Esophagus squamous epithelium (tissue), 5 donors: ENCODE measurements at regions not wholly inside any gene's neighbourhood (a gene's known extent, or its start where the extent isn't known, plus 50 kb on each side); places are given as distances from the start of the nearest gene placed in this dataset.

Experiments used
- DNase-seq: peaks from one replicate; lab custom pipeline; 2025; lab: John Stamatoyannopoulos, UW
- H3K27ac ChIP-seq, 4 donors: fragments of 200-600 bp; sonication (generic); one replicate each; pipeline ENCODE4 v1.5.1; 2016 to 2019; ENCODE audit warnings: mild to moderate bottlenecking in 1 of 4
- H3K27me3 ChIP-seq, 4 donors: fragments of 200-600 bp; sonication (generic); 1 replicate in 3 of 4; 2 replicates in 1 of 4; pipeline versions ENCODE4 v1.5.1 to v1.6.0; 2017 to 2021; ENCODE audit warnings: antibody characterized with exemption in 1 of 4
- H3K36me3 ChIP-seq, 3 donors: fragments of 200-600 bp; sonication (generic); one replicate each; pipeline ENCODE4 v1.5.1; 2016 to 2019
- H3K4me1 ChIP-seq, 3 donors: fragments of 200-600 bp; sonication (generic); one replicate each; pipeline ENCODE4 v1.5.1; 2017 to 2019
- H3K4me3 ChIP-seq, 4 donors: fragments of 200-600 bp; sonication (generic); 1 replicate in 3 of 4; 2 replicates in 1 of 4; pipeline ENCODE4 v1.5.1; 2016 to 2019; ENCODE audit warnings: mild to moderate bottlenecking in 2 of 4, moderate library complexity in 1 of 4
- H3K9me3 ChIP-seq, 3 donors: fragments of 200-600 bp; sonication (generic); one replicate each; pipeline ENCODE4 v1.5.1; 2016 to 2019
- POLR2A ChIP-seq, 4 donors: fragments of 450-650 bp; IDR thresholded peaks; one replicate each; pipeline ENCODE4 v1.6.1; 2017; ENCODE audit warnings: antibody characterized with exemption in 4 of 4, mild to moderate bottlenecking in 4 of 4, moderate library complexity in 3 of 4
- WGBS, 2 donors: methylation state at CpG; one replicate each; pipeline ENCODE4 v1.1.5; 2018; 5-methylcytosine and 5-hydroxymethylcytosine counted together
- intact Hi-C: fragments of 100-400 bp; cut with DNase I; formaldehyde crosslinking; loops from one replicate; pipeline ENCODE4 v1.15.0; 2022
- TF ChIP-seq, protein P1 (sequence below), 6 experiments: fragments of 450-650 bp in 4 of 6; fragments of 200-600 bp in 2 of 6; sonication (generic) in 2 of 6; IDR thresholded peaks; one replicate each; pipeline ENCODE4 v1.5.1; 2016 to 2019; ENCODE audit warnings: antibody characterized with exemption in 6 of 6, mild to moderate bottlenecking in 4 of 6, moderate library complexity in 4 of 6
- donor health status: DM: yes; HTN: yes; CAD: no.

- Histone ChIP-seq H3K27me3 (no peaks in the 10 kb centered on the region), H3K36me3 (no peaks in the 10 kb centered on the region), H3K9me3 (peaks cover 0 to 7% (median 2%) of the 10 kb centered on the region in 3 donors), H3K27ac (no peak overlapping the region), H3K4me3 (no peak overlapping the region), H3K4me1 (no peaks in the 10 kb centered on the region)
- DNase-seq = no peak
- WGBS, 2 donors = 63 to 67% methylated on average over 5 of the region's 5 CpGs
- no peak for TF ChIP-seq POLR2A (IDR thresholded peaks at IDR 0.05)
- TF ChIP-seq, protein P1, sequence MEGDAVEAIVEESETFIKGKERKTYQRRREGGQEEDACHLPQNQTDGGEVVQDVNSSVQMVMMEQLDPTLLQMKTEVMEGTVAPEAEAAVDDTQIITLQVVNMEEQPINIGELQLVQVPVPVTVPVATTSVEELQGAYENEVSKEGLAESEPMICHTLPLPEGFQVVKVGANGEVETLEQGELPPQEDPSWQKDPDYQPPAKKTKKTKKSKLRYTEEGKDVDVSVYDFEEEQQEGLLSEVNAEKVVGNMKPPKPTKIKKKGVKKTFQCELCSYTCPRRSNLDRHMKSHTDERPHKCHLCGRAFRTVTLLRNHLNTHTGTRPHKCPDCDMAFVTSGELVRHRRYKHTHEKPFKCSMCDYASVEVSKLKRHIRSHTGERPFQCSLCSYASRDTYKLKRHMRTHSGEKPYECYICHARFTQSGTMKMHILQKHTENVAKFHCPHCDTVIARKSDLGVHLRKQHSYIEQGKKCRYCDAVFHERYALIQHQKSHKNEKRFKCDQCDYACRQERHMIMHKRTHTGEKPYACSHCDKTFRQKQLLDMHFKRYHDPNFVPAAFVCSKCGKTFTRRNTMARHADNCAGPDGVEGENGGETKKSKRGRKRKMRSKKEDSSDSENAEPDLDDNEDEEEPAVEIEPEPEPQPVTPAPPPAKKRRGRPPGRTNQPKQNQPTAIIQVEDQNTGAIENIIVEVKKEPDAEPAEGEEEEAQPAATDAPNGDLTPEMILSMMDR (IDR thresholded peaks at IDR 0.05) = no peak
- intact Hi-C loops = no loop called here
These were observed 221.1 kb upstream of the KAZN start for GRCh38 chr1:14377386-14377785.

DNA sequence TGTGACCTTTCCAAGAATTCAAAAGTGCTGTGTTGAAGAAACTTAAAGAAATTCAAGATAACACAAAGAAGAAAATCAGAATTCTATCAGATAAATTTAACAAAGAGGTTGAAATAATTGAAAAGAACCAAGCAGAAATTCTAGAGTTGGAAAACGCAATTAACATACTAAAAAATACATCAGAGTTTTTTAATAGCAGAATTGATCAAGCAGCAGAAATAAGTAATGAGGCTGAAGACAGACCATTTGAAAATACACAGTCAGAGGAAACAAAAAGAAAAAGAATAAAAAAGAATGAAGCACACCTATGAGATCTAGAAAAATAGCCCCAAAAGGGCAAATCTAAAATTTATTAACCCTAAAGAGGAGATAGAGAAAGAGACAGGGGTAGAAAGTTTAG lies 218.1 kb upstream of the KAZN start:
- intact Hi-C loops = no loop called here
- H3K9me3 ChIP-seq = peaks cover 0 to 7% (median 2%) of the 10 kb centered on the region in 3 donors
- WGBS, 2 donors = 73 to 82% methylated on average over 1 of the region's 1 CpG

DNA sequence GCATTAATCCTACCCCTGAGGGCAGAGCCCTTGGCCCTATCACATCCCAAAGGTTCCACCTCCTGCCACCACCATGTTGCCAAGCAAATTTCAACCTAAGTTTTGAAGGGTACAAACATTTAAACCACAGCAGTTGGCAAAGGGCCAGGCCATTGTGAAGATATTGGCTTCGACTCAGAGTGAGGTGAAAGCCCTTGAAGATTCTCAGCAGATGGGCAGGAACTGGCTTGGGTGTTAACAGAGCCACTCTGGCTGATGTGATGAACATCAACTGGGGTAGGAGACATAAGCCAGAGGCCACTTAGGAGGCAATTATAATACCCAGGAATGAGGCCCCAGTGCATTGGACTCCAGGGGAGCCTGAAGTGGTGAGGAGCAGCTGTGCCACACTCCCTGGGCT lies 207.7 kb upstream of the KAZN start:
- intact Hi-C loops = no loop called here
- no peak for DNase-seq
- H3K4me3 ChIP-seq = no peak overlapping the region
- H3K27ac ChIP-seq = no peak overlapping the region
- no peaks in the 10 kb centered on the region for H3K4me1 ChIP-seq
- H3K36me3 ChIP-seq = no peaks in the 10 kb centered on the region
- 29% methylated on average over 1 of the region's 1 CpG; no CpG with 5 or more reads in 1 of the 2 donors for WGBS, 2 donors
- no peaks in the 10 kb centered on the region for H3K9me3 ChIP-seq
- no peak for TF ChIP-seq POLR2A (IDR thresholded peaks at IDR 0.05)
- TF ChIP-seq, protein P1 (IDR thresholded peaks at IDR 0.05) = no peak
- no peaks in the 10 kb centered on the region for H3K27me3 ChIP-seq

More for the DNA sequence above, 218.1 kb upstream of the KAZN start:
- DNase-seq = no peak
- no peak overlapping the region for H3K4me3 ChIP-seq
- TF ChIP-seq POLR2A (IDR thresholded peaks at IDR 0.05) = no peak
- TF ChIP-seq, protein P1 (IDR thresholded peaks at IDR 0.05) = no peak
- H3K36me3 ChIP-seq = no peaks in the 10 kb centered on the region
- H3K4me1 ChIP-seq = no peaks in the 10 kb centered on the region
- no peak overlapping the region for H3K27ac ChIP-seq
- no peaks in the 10 kb centered on the region for H3K27me3 ChIP-seq

DNA sequence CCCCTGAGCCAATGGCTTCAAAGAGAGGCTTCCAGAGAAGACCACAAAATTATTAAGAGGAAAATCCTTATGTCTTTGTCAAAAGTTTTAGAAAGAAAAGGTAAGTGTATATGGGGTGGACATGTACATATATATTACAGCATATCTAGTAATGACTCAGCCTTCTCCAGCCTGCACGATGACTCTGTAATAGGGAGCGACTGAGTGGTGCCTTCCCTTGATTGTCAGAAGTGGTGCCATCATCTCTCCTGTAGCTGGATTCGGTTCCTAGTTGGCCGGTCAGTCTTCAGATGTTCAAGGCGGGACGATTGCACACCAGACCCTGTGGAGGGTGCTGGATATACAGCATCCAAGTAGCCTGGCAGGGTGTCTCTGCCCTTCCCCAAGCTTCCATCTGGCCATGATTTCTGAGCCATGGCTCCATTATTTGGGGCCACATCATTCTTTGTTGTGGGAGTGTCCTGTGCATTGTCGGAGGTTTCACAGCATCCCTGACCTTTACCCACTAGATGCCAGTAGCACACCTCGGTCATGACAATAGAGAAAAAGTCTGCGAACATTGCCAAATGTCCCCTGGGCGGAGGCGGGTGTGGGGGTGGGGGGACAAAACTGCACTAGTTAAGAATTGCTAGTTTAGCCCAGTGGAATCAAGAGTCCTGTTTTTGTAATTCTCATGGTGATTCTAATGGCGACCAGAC lies 206.2 kb upstream of the KAZN start:
- TF ChIP-seq POLR2A (IDR thresholded peaks at IDR 0.05) = no peak
- TF ChIP-seq, protein P1 (IDR thresholded peaks at IDR 0.05) = no peak
- no peak for DNase-seq
- Histone ChIP-seq H3K4me1 (no peaks in the 10 kb centered on the region), H3K9me3 (no peaks in the 10 kb centered on the region), H3K27ac (no peak overlapping the region), H3K4me3 (no peak overlapping the region), H3K36me3 (no peaks in the 10 kb centered on the region), H3K27me3 (no peaks in the 10 kb centered on the region)
- 82 to 86% methylated on average over 4 to 8 of the region's 12 CpGs for WGBS, 2 donors
- intact Hi-C loops = no loop called here

DNA sequence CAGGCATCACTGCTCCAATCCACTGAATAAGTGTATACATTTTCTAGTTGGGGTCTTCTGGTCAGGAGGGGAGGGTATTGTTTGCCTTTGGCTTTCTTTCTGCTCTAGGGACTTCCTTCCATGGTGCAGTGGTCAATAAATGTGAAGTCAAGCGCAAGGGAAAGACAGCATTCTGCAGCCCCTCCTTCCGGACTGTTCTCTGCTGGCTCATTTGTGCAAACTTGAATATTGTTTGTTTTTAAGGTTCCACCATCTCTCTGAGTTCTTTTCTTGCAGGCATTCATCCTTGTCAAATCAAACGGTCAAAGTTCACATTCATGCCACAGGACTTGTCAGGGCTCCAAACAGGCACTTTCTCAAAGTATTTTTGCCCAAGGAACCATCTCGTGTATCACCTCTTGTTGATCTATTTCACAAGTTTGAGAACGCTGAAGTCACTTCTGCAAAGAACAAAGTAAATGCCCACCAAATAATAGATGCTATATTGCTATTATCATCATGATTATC lies 205.6 kb upstream of the KAZN start:
- intact Hi-C loops = no loop called here
- no peak overlapping the region for H3K4me3 ChIP-seq
- H3K4me1 ChIP-seq = no peaks in the 10 kb centered on the region
- H3K9me3 ChIP-seq = no peaks in the 10 kb centered on the region
- 70 to 73% methylated on average over 5 of the region's 5 CpGs for WGBS, 2 donors
- DNase-seq = no peak
- no peaks in the 10 kb centered on the region for H3K36me3 ChIP-seq
- no peak overlapping the region for H3K27ac ChIP-seq
- TF ChIP-seq, protein P1 (IDR thresholded peaks at IDR 0.05) = no peak
- TF ChIP-seq POLR2A (IDR thresholded peaks at IDR 0.05) = no peak
- H3K27me3 ChIP-seq = no peaks in the 10 kb centered on the region
